ENCODE measurements at regions not wholly inside any gene's neighbourhood (a gene's known extent, or its start where the extent isn't known, plus 50 kb on each side); places are given as distances from the start of the nearest gene placed in this dataset.
"Not testable (repeated sequence)": the region's sequence is repeated elsewhere in the genome, so short reads cannot be mapped to it uniquely, and the experiment has no call there.

DNA sequence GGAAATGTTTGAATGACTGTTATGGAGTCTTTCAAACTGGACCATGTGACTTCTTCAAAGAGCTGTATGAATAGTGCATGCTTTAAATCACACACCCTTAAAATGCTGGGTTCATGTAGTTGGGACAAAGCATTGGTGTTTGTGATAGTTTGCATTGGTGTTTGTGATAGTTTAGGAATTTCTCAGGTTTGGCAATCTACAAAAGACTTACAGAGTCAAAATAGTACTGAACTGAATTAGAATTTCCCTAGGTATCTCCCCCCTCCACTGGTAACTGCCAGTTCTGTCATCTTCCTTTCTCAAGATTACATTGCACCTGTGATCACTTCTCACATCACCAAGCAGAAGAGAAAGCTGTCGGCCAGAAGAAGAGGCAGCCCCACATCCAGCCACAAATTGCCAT is 261.1 kb downstream of the GATA3 start:
- no peak for DNase-seq

GRCh38 chr10:8316284-8316683 is 261.8 kb downstream of the GATA3 start:
- DNase-seq: no peak

DNA sequence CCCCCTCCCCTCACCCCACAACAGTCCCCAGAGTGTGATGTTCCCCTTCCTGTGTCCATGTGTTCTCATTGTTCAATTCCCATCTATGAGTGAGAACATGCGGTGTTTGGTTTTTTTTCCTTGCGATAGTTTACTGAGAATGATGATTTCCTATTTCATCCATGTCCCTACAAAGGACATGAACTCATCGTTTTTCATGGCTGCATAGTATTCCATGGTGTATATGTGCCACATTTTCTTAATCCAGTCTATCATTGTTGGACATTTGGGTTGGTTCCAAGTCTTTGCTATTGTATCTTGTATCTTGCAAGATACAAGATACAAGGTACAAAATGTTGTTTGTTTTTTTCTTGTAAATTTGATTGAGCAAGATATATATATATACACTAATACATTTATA is 263.9 kb downstream of the GATA3 start:
- DNase-seq: not testable (repeated sequence)

DNA sequence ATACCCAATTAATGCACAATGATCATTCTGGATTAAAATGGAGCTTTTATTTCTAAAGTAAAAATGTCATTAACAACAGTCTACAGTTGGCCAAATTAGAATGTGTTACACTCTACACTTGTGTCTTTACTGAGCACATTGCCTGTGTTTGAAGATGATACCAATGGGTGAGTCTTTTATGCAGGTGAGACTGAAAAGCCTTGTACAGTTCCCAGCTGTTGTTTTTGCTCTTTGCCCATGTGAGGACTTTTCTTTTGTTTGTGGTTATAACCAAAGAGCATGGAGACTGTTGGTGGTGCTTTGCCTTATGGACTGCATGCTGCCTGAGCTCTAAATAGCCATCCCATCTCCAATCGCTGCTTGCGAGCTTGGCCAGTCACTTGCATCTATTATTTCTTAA is 264.5 kb downstream of the GATA3 start:
- DNase-seq: no peak

DNA sequence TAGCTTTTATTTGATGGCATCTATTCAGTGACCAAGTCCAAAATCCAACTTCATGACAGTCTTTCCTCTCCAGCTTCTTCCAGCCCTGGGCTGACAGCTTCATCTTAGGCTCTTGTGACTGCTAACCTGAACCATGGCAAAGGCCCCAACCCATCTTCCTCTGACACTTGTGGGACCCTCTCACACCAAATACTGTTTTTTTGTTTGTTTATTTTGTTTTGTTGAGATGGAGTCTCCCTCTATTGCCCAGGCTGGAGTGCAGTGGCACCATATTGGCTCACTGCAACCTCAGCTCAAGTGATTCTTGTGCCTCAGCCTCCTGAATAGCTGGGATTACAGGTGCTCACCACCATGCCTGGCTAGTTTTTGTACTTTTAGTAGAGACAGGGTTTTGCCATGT is 265.2 kb downstream of the GATA3 start:
- DNase-seq: no peak

- DNase-seq: no peak
These were observed 267.5 kb downstream of the GATA3 start for GRCh38 chr10:8321990-8322389.

DNA sequence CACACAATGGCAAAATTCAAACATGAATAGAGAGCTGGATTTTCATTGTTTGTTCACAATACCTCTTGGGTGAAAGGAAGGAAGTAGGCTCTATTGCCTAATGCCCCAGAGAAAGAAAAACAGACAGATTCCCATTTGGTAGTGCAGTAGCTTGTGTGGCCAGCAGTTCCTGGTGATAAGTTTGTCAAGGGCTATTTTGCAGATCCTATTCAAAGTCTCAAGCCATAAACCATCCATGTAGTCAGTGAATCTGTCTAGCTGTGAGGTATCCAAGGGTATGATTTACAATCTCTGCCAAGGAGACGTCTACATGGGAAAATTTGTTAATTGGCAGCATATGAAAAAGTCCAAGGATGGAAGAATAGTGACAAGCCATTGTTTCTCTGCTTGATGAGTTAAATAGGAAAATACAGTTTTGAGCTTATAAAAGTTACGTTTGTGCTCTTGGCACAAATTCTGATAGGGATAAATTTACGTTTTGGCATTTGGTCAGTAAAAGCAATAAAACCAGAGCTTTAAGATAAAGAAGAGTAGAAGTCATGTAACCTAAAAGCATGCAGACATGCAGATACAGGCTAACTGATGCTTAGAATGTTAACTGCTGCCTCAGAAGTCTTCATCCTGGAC is 269.1 kb downstream of the GATA3 start:
- DNase-seq: no peak

DNA sequence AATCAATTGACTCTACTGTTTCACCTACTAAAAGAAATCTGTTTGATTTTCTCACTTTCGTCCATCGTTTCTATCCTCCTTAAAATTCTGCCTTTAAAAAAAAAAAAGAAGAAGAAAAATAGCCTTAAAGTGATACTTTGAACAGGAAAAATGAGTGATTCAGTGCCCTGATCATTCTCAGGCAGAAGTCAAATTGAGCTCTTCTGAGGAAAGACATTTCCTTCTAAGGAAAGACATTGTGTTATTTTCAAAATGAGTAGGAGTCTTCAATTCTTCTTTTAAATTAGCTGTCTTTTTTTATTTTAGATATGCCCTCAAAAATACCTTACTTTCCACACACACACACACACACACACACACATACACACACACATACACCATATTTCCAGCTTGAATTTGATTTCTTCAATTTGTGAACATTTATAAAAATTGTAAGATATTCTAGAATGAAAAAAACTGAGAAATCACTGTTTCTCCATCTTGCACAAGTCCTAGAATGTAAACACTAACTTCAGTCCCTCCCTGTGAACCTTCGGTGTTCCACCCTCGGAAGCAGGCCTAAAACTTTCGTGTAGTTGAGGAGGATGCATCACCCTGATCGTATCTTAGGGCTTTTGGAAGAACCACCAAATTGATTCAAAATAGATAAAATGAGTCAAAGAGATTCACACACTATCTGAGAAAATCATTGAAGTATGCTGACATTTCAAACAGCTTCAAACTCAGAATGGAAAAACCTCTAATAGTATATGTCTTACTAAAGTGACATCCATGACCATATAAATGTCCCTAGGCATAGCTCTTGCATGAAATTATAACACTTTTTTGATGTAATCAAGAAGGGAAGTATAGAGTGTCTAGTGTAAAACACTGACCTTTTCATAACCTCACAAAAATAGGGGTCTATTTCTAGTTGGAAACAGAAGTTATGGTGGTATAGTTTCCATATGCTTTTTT is 270.8 kb downstream of the GATA3 start:
- DNase-seq: no peak

- DNase-seq: no peak
These were observed 272.1 kb downstream of the GATA3 start for GRCh38 chr10:8326396-8327139.

- no peak for DNase-seq
These were observed 272.6 kb downstream of the GATA3 start for GRCh38 chr10:8327140-8327423.

GRCh38 chr10:8331387-8331786 is 276.9 kb downstream of the GATA3 start:
- DNase-seq: no peak

GRCh38 chr10:8331896-8332729 is 277.6 kb downstream of the GATA3 start:
- DNase-seq: peak; percentile 60

GRCh38 chr10:8332730-8333111 is 278.2 kb downstream of the GATA3 start:
- DNase-seq: no peak

GRCh38 chr10:8334631-8335030 is 280.1 kb downstream of the GATA3 start:
- no peak for DNase-seq

DNA sequence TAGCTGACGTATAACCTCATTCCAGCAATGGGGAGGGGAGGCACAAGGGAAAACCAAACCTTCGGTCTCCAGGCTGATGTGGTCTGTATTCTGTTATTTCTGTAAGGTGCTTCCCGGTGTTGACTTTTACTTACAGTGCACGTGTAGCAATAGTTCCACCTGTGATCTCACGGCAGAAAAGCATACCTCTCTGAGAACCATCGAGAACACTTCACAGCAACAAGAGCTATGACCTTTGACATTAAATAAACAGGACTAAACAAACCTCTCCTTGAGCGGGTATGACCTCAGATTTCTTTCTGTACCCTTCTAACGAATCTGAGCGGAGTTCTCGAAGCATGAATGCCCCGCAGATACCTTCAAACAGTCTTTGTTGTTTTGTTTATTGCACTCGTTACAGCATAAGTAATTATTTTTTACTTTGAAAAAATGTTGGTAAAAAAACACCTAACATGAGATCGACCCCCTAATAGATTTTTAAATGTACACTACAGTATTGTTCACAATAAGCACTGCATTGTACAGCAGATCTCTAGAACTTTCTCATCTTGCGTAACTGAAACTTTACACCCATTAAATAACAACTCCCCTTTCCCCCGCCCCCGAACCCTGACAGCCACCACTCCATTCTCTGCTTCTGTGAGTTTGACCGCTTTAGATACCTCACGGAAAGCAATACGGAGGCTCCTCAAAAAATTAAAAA is 282.3 kb downstream of the GATA3 start:
- no peak for DNase-seq

- no peak for DNase-seq
These were observed 282.8 kb downstream of the GATA3 start for GRCh38 chr10:8337332-8337651.

- no peak for DNase-seq
These were observed 283.8 kb downstream of the GATA3 start for GRCh38 chr10:8338177-8338766.

GRCh38 chr10:8344756-8345155 is 290.3 kb downstream of the GATA3 start:
- DNase-seq: no peak

DNA sequence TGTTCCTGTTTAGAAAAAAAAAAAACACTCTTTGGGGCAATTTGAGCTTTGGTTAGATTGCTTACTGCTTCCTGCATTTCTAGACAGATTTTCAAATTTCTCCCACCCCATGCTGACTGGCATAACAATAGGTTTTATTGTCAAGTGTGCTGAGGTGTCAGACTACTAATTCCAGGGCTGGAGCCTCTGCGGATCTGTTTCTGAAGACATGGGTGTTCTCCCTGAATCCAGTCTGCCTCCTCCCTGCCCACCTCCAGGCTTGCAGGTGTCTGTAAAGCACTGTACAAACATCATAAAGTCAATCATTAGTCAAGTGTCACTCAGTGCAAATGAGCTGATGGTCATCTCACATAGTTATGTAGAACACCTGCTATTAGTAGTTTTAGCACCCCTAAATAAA is 292.4 kb downstream of the GATA3 start:
- DNase-seq: no peak

GRCh38 chr10:8347614-8348013 is 293.1 kb downstream of the GATA3 start:
- DNase-seq: not testable (repeated sequence)

GRCh38 chr10:8349610-8350249 is 295.2 kb downstream of the GATA3 start:
- no peak for DNase-seq
